OCI-LY7 (cell line): ENCODE measurements at regions not wholly inside any gene's neighbourhood (a gene's known extent, or its start where the extent isn't known, plus 50 kb on each side); places are given as distances from the start of the nearest gene placed in this dataset.
A peak's percentile ranks its signal among the peaks of the same experiment; 100 is the strongest.

Source experiments
- EZH2phosphoT487 ChIP-seq: fragments of 200-600 bp; sonication (generic); IDR thresholded peaks from 2 replicates; pipeline ENCODE4 v1.6.1; 2018; ENCODE audit warnings: low read depth, borderline replicate concordance, mild to moderate bottlenecking, mixed run types, antibody characterized with exemption, low read length, moderate library complexity, mixed read lengths
- TF ChIP-seq, protein P1 (sequence below): fragments of 200-600 bp; sonication (generic); conservative IDR thresholded peaks from 2 replicates; pipeline ENCODE4 v1.5.1; 2014; ENCODE audit warnings: mild to moderate bottlenecking, antibody characterized with exemption, low read length, moderate library complexity, mixed read lengths

DNA sequence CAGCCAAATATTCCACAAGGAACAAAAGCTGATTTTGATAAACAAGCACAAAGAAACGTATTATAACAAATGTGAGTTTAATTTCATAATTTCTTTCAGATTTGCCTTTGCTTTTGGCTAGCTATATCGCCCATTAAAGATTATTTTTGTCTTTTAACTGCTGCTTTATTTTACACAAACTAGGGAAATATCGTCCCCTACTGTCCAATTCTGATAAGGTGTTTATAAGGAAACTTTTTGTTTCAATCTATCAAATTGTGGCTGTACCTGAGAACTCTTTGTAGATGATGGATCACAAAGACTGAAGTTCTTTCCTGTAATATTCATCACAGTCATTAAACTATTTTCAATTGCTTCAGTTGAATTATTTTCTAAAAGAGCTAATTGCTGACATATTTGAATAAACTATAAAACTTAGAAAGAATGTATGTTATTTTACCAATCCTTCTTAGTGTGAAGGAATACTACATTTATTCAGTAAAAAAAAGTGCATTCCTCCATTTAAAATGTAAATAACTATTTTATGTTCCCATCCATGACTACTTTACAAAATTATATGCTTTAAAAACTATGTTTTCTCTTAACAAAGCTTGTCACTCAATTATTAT is 431.3 kb upstream of the ITGA1 start:
- TF ChIP-seq, protein P1, sequence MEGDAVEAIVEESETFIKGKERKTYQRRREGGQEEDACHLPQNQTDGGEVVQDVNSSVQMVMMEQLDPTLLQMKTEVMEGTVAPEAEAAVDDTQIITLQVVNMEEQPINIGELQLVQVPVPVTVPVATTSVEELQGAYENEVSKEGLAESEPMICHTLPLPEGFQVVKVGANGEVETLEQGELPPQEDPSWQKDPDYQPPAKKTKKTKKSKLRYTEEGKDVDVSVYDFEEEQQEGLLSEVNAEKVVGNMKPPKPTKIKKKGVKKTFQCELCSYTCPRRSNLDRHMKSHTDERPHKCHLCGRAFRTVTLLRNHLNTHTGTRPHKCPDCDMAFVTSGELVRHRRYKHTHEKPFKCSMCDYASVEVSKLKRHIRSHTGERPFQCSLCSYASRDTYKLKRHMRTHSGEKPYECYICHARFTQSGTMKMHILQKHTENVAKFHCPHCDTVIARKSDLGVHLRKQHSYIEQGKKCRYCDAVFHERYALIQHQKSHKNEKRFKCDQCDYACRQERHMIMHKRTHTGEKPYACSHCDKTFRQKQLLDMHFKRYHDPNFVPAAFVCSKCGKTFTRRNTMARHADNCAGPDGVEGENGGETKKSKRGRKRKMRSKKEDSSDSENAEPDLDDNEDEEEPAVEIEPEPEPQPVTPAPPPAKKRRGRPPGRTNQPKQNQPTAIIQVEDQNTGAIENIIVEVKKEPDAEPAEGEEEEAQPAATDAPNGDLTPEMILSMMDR, result peak; percentile 81
- no peak for TF ChIP-seq EZH2phosphoT487
